GM18861 (cell line): ENCODE measurements at regions not wholly inside any gene's neighbourhood (a gene's known extent, or its start where the extent isn't known, plus 50 kb on each side); places are given as distances from the start of the nearest gene placed in this dataset.

Experiments used
- ATAC-seq: cut with Tn5 transposase; IDR thresholded peaks from one replicate; pipeline ENCODE4 v1.9.1; 2021; ENCODE audit not compliant: unreplicated experiment

GRCh38 chr7:124692425-124692824, 73.2 kb downstream of the GPR37 start:
- no peak for ATAC-seq

GRCh38 chr7:124690840-124691239, 74.8 kb downstream of the GPR37 start:
- no peak for ATAC-seq

GRCh38 chr7:124689931-124690330, 75.7 kb downstream of the GPR37 start:
- no peak for ATAC-seq

GRCh38 chr7:124689523-124689922, 76.1 kb downstream of the GPR37 start:
- no peak for ATAC-seq

- no peak for ATAC-seq
These were observed 76.6 kb downstream of the GPR37 start for GRCh38 chr7:124688991-124689390.

GRCh38 chr7:124686543-124687171, 78.9 kb downstream of the GPR37 start:
- ATAC-seq: no peak

- no peak for ATAC-seq
These were observed 83.6 kb downstream of the GPR37 start for GRCh38 chr7:124681946-124682345.

- no peak for ATAC-seq
These were observed 85.3 kb downstream of the GPR37 start for GRCh38 chr7:124680304-124680703.

GRCh38 chr7:124679586-124680225, 85.9 kb downstream of the GPR37 start:
- ATAC-seq: no peak

- no peak for ATAC-seq
These were observed 86.4 kb downstream of the GPR37 start for GRCh38 chr7:124679146-124679545.

GRCh38 chr7:124674451-124674850, 91.1 kb downstream of the GPR37 start:
- ATAC-seq: no peak

- ATAC-seq: no peak
These were observed 93.6 kb downstream of the GPR37 start for GRCh38 chr7:124672011-124672410.

- no peak for ATAC-seq
These were observed 98.1 kb downstream of the GPR37 start for GRCh38 chr7:124667312-124668153.

- no peak for ATAC-seq
These were observed 102.7 kb downstream of the GPR37 start for GRCh38 chr7:124662937-124663336.

GRCh38 chr7:124662372-124662771, 103.2 kb downstream of the GPR37 start:
- no peak for ATAC-seq

- no peak for ATAC-seq
These were observed 109.6 kb downstream of the GPR37 start for GRCh38 chr7:124655990-124656389.

GRCh38 chr7:124652237-124652636, 113.4 kb downstream of the GPR37 start:
- no peak for ATAC-seq

GRCh38 chr7:124651136-124651535, 114.5 kb downstream of the GPR37 start:
- ATAC-seq: no peak

- no peak for ATAC-seq
These were observed 116.1 kb downstream of the GPR37 start for GRCh38 chr7:124649397-124650014.

GRCh38 chr7:124647630-124648306, 117.8 kb downstream of the GPR37 start:
- no peak for ATAC-seq

GRCh38 chr7:124645704-124646103, 119.9 kb downstream of the GPR37 start:
- no peak for ATAC-seq
